HCT116 (cell line): ENCODE measurements at regions not wholly inside any gene's neighbourhood (a gene's known extent, or its start where the extent isn't known, plus 50 kb on each side); places are given as distances from the start of the nearest gene placed in this dataset.

Experiments used
- ATAC-seq: fragments of 200-7000 bp; cut with Tn5 transposase; 2 replicates; pipeline ENCODE4 v1.9.1; 2020; ENCODE audit warnings: mild to moderate bottlenecking, moderate library complexity
- BruUV-seq: library from RNA; stranded (reverse); fragments of 400-500 nt; replicated peaks from 2 replicates; lab custom pipeline; 2021; lab: Mats Ljungman, UMichigan
- CTCF ChIA-PET: fragments of 300-600 bp; sonication (Branson Sonifier 250); formaldehyde crosslinking; loops from one replicate; lab custom pipeline; 2021; ENCODE audit warnings: antibody characterized with exemption; lab: Charles Lee
- POLR2A ChIA-PET: fragments of 300-600, 350-600 bp; sonication (Branson Sonifier 250); formaldehyde crosslinking; loops from one replicate; lab custom pipeline; 2021; ENCODE audit warnings: antibody characterized with exemption; lab: Charles Lee
- RAD21 ChIA-PET, 2 experiments: fragments of 300-600 bp; sonication (Branson Sonifier 250); formaldehyde crosslinking; loops; one replicate each; lab custom pipeline; 2023; ENCODE audit warnings: low total read pairs in 2 of 2; ENCODE audit not compliant: uncharacterized antibody in 2 of 2, unreplicated experiment in 2 of 2, low non-redundant PET in 1 of 2; lab: Charles Lee
- DNase-seq: peaks from one replicate; pipeline ENCODE4 v3.0.0-alpha.2; 2010; ENCODE audit warnings: low read depth, low spot score
- H2AFZ ChIP-seq: fragments of 200-600 bp; shearing (Covaris generic), sonication (generic); 2 replicates; pipeline ENCODE4 v1.6.1; 2017; ENCODE audit warnings: low read depth, mixed run types, mixed read lengths, antibody characterized with exemption, low read length; ENCODE audit not compliant: poor library complexity, severe bottlenecking
- H3K27ac ChIP-seq: 2 replicates; pipeline ENCODE4 v1.5.1; 2012; ENCODE audit warnings: low read depth, low read length
- H3K27me3 ChIP-seq: fragments of 200-600 bp; sonication (generic); 2 replicates; pipeline ENCODE4 v1.6.1; 2016; ENCODE audit warnings: mixed run types, low read length, mixed read lengths; ENCODE audit not compliant: insufficient read depth
- H3K36me3 ChIP-seq, 2 experiments: fragments of 200-500 bp in 1 of 2; fragments of 200-600 bp in 1 of 2; sonication (Bioruptor generic) in 1 of 2; sonication (generic) in 1 of 2; 2 replicates each; pipeline versions ENCODE4 v1.5.1 to v1.6.1; 2014 to 2016; ENCODE audit warnings: low read length in 2 of 2, inconsistent platforms in 1 of 2, mixed read lengths in 1 of 2, mixed run types in 1 of 2; ENCODE audit not compliant: insufficient read depth in 2 of 2, control insufficient read depth in 1 of 2
- H3K4me1 ChIP-seq, 2 experiments: fragments of 200-600 bp in 1 of 2; sonication (generic) in 1 of 2; 2 replicates each; pipeline versions ENCODE4 v1.5.1 to v1.6.1; 2012 to 2017; ENCODE audit warnings: low read length in 2 of 2, inconsistent platforms in 1 of 2, mild to moderate bottlenecking in 1 of 2, mixed read lengths in 1 of 2, mixed run types in 1 of 2, moderate library complexity in 1 of 2; ENCODE audit not compliant: insufficient read depth in 2 of 2, control insufficient read depth in 1 of 2
- H3K4me2 ChIP-seq: fragments of 200-600 bp; sonication (generic); 2 replicates; pipeline ENCODE4 v1.6.1; 2017; ENCODE audit warnings: mixed run types, low read length, mixed read lengths
- H3K4me3 ChIP-seq, 2 experiments: fragments of 200-600 bp in 1 of 2; sonication (generic) in 1 of 2; replicated peaks in 1 of 2; 2 replicates each; pipeline ENCODE4 v1.5.1; 2011 to 2016; ENCODE audit warnings: low read length in 2 of 2, control low read depth in 1 of 2, low read depth in 1 of 2, mild to moderate bottlenecking in 1 of 2, mixed read lengths in 1 of 2, mixed run types in 1 of 2
- H3K79me2 ChIP-seq: fragments of 200-600 bp; sonication (generic); 2 replicates; pipeline ENCODE4 v1.6.1; 2017; ENCODE audit warnings: mild to moderate bottlenecking, mixed run types, low read length, moderate library complexity, mixed read lengths; ENCODE audit not compliant: insufficient read depth
- H3K9ac ChIP-seq: fragments of 200-600 bp; sonication (generic); 2 replicates; pipeline ENCODE4 v1.6.1; 2016; ENCODE audit warnings: low read length, mixed read lengths
- H3K9me2 ChIP-seq: fragments of 200-600 bp; sonication (generic), shearing (Covaris generic); 2 replicates; pipeline ENCODE4 v1.6.1; 2017; ENCODE audit warnings: mixed run types, mild to moderate bottlenecking, moderate library complexity; ENCODE audit not compliant: insufficient read depth
- H3K9me3 ChIP-seq, 2 experiments: fragments of 200-500 bp in 1 of 2; fragments of 200-600 bp in 1 of 2; sonication (Bioruptor generic) in 1 of 2; sonication (generic) in 1 of 2; 2 replicates each; pipeline ENCODE4 v1.6.1; 2014 to 2017; ENCODE audit warnings: low read length in 2 of 2, mixed read lengths in 2 of 2, inconsistent platforms in 1 of 2, low read depth in 1 of 2, mild to moderate bottlenecking in 1 of 2, mixed run types in 1 of 2, moderate library complexity in 1 of 2; ENCODE audit not compliant: control insufficient read depth in 1 of 2, insufficient read depth in 1 of 2
- H4K20me1 ChIP-seq: fragments of 200-600 bp; sonication (generic), shearing (Covaris generic); 2 replicates; pipeline ENCODE4 v1.6.1; 2017; ENCODE audit warnings: mixed run types, mild to moderate bottlenecking, moderate library complexity; ENCODE audit not compliant: insufficient read depth
- CBX3 ChIP-seq: IDR thresholded peaks from 2 replicates; pipeline ENCODE4 v1.6.1; 2012; ENCODE audit warnings: low read depth
- CTCF ChIP-seq, 3 experiments: fragments of 200-600 bp in 1 of 3; sonication (generic) in 1 of 3; IDR thresholded peaks in 2 of 3; conservative IDR thresholded peaks in 1 of 3; 2 replicates each; pipeline ENCODE4 v1.5.1; 2012 to 2017; ENCODE audit warnings: low read depth in 2 of 3, low read length in 2 of 3, antibody characterized with exemption in 1 of 3, borderline replicate concordance in 1 of 3, control low read depth in 1 of 3, mild to moderate bottlenecking in 1 of 3, mixed read lengths in 1 of 3, mixed run types in 1 of 3, moderate library complexity in 1 of 3; ENCODE audit not compliant: insufficient read depth in 1 of 3
- EGR1 ChIP-seq: IDR thresholded peaks from 2 replicates; pipeline ENCODE4 v1.6.1; 2012; ENCODE audit warnings: low read depth
- EZH2 ChIP-seq: fragments of 200-600 bp; sonication (generic); IDR thresholded peaks from 2 replicates; pipeline ENCODE4 v1.6.1; 2017; ENCODE audit warnings: antibody characterized with exemption, mixed run types
- EZH2phosphoT487 ChIP-seq: fragments of 200-600 bp; IDR thresholded peaks from 2 replicates; pipeline ENCODE4 v1.6.1; 2018; ENCODE audit warnings: antibody characterized with exemption, borderline replicate concordance
- FOSL1 ChIP-seq: IDR thresholded peaks from 2 replicates; pipeline ENCODE4 v1.6.1; 2012; ENCODE audit warnings: low read depth
- JUND ChIP-seq: IDR thresholded peaks from 2 replicates; pipeline ENCODE4 v1.6.1; 2012
- RAD21 ChIP-seq: IDR thresholded peaks from 2 replicates; pipeline ENCODE4 v1.6.1; 2012; ENCODE audit warnings: low read depth, mild to moderate bottlenecking
- SP1 ChIP-seq: IDR thresholded peaks from 2 replicates; pipeline ENCODE4 v1.6.1; 2012; ENCODE audit warnings: low read depth
- TCF7L2 ChIP-seq: IDR thresholded peaks from 2 replicates; pipeline ENCODE4 v1.7.0; 2011; ENCODE audit warnings: borderline replicate concordance, inconsistent platforms; ENCODE audit not compliant: insufficient read depth, insufficient read length; ENCODE audit errors: extremely low read depth
- ZBTB33 ChIP-seq: IDR thresholded peaks from 2 replicates; pipeline ENCODE4 v1.6.1; 2011; ENCODE audit warnings: mild to moderate bottlenecking, low read length, moderate library complexity; ENCODE audit not compliant: insufficient replicate concordance; ENCODE audit errors: extremely low read depth
- ZNF274 ChIP-seq: fragments of 200-500 bp; sonication (Bioruptor generic); IDR thresholded peaks from 2 replicates; pipeline ENCODE4 v1.6.1; 2014; ENCODE audit warnings: mild to moderate bottlenecking, low read depth, low read length, inconsistent platforms
- intact Hi-C: fragments of 100-400 bp; cut with micrococcal nuclease; formaldehyde crosslinking; loops from 2 replicates; pipeline ENCODE4 v1.10.0; 2022

DNA sequence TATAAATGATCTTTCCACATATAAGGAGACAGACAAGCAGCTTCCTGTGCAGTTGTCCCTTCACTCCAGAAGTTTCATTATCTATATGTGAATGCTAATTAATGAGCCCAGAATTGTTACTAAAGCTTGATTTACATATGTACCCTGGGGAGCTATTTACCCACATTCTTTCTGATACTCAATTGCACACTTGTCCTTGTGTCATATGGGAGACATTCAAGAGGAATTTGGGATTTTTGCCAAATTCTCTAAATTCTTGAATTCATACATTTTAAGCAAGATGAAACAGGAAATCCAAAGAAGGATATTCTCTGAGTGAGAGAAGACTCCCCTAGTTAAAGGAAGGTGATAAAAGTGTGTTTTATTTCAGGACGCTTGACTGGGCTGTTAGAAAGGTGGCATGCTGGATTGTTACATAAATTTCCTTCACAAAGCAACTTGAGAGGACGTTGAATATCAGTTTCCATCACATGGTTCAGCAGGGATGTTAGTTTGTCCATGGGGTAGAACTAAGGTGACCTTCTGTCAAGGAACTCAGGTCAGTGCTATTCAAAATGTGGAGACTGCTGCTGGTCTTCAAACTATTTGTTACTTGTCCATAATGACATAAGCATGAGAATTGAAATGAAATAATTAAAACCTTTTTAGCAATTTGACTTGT, 368.2 kb downstream of the IRS1 start:
- H3K4me1 ChIP-seq: peaks cover 36 to 55% of the 10 kb centered on the region in 2 experiments
- H3K4me3 ChIP-seq: no peak overlapping the region
- H3K27me3 ChIP-seq: no peaks in the 10 kb centered on the region
- BruUV-seq: no TSS peak
- ChIA-PET POLR2A (no interaction called here), CTCF (no interaction called here), RAD21 (no interaction called here)
- no peaks in the 10 kb centered on the region; a peak in 1 of 4 replicates for H3K36me3 ChIP-seq
- DNase-seq (no peak), ATAC-seq (no peak)
- intact Hi-C loops: no loop called here
- no peak overlapping the region for H2AFZ ChIP-seq
- H3K4me2 ChIP-seq: peak overlapping the region; percentile 9
- H3K79me2 ChIP-seq: no peaks in the 10 kb centered on the region
- H4K20me1 ChIP-seq: no peaks in the 10 kb centered on the region
- TF ChIP-seq CBX3 (0 out of 2 replicates have a peak, but pooled peaks have one; percentile 26), SP1 (no peak)
- H3K27ac ChIP-seq: peak overlapping the region; percentile 19; the same call in 1 of the 2 replicates
- no peaks in the 10 kb centered on the region for H3K9me2 ChIP-seq
- H3K9ac ChIP-seq: no peak overlapping the region
- no peaks in the 10 kb centered on the region for H3K9me3 ChIP-seq

GRCh38 chr2:226429476-226429875, 370.1 kb downstream of the IRS1 start:
- Histone ChIP-seq H3K9me2 (no peaks in the 10 kb centered on the region), H3K4me1 (peaks cover 55 to 74% of the 10 kb centered on the region in 2 experiments), H2AFZ (no peak overlapping the region), H3K4me2 (no peak overlapping the region), H4K20me1 (no peaks in the 10 kb centered on the region), H3K27ac (peak overlapping the region; percentile 86; the same call in 1 of the 2 replicates), H3K36me3 (no peaks in the 10 kb centered on the region), H3K4me3 (no peak overlapping the region), H3K27me3 (no peaks in the 10 kb centered on the region), H3K79me2 (no peaks in the 10 kb centered on the region), H3K9me3 (no peaks in the 10 kb centered on the region), H3K9ac (no peak overlapping the region)
- ChIA-PET RAD21 (no interaction called here), CTCF (no interaction called here), POLR2A (no interaction called here)
- no TSS peak for BruUV-seq
- no peak for ATAC-seq
- DNase-seq: no peak
- intact Hi-C loops: loop anchor here (5.0 to 10.0 kb wide), 3 partner anchors 212 to 375 kb away; no protein-coding TSS in a partner anchor
- no peak for TF ChIP-seq TCF7L2
- no peak for TF ChIP-seq ZNF274
- TF ChIP-seq EZH2phosphoT487: no peak
- TF ChIP-seq RAD21: no peak
- no peak for TF ChIP-seq CTCF (IDR thresholded peaks at IDR 0.05 in 2 of 3, conservative IDR thresholded peaks at IDR 0.05 in 1 of 3; ENCODE audit: borderline replicate concordance in 1 of 3, insufficient read depth in 1 of 3, low read depth in 2 of 3, low read length in 2 of 3)
- no peak for TF ChIP-seq EGR1
- no peak for TF ChIP-seq EZH2
- no peak for TF ChIP-seq ZBTB33
- no peak for TF ChIP-seq JUND
- TF ChIP-seq FOSL1: no peak
